ENCODE measurements at regions not wholly inside any gene's neighbourhood (a gene's known extent, or its start where the extent isn't known, plus 50 kb on each side); places are given as distances from the start of the nearest gene placed in this dataset.

DNA sequence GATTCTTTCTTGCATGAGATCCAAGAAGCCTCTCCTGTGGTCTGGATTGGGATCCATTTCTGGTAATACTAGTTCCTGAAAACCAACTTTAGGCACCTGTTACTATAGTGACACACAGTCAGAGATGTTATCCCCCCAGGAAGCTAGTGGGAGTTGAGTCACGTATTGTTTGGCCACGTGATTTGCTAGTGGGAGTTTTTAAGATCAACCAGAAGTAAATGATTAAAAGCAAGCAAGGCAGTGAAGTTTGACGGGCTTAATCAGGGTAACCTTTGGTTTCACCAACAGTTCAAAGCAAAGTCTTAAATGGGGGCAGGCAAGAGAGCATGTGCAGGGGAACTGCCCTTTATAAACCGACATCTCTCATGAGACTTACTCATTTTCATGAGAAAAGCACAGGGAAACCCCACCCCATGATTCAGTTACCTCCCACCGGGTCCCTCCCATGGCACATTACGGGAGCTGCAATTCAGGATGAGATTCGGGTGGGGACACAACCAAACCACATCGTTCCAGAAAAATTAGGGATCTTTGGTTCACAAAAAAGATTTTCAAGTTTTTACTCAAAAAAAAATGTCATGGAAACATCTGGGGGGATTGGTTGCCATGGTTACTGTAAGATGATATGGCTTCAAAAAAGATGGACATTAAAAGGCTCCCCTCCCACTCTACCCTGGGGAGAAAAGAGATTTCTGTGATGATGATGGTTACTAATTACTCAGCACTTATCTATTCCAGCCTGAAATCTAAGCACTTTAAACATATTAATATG lies 483.1 kb upstream of the ERCC4 start:
- Histone ChIP-seq H2BK15ac (ENCODE audit: low read depth, low read length) (no peak overlapping the region), H2BK20ac (ENCODE audit: low read depth, low read length, poor library complexity, severe bottlenecking) (no peak overlapping the region), H2BK120ac (ENCODE audit: low read depth, low read length, poor library complexity, severe bottlenecking) (no peak overlapping the region), H2AK5ac (ENCODE audit: insufficient read length, low read length) (no peak overlapping the region), H3T11ph (ENCODE audit: low read length) (no peak overlapping the region), H3K79me2 (ENCODE audit: insufficient read depth, low read length) (no peaks in the 10 kb centered on the region; the same call in 1 of the 2 replicates), H3K27me3 (ENCODE audit: insufficient read depth, low read length) (no peaks in the 10 kb centered on the region), H4K8ac (replicated peaks; ENCODE audit: insufficient read length, low read depth, low read length) (no peak overlapping the region), H3K14ac (ENCODE audit: insufficient read depth, low read length) (no peak overlapping the region), H3K4ac (ENCODE audit: low read depth, low read length) (no peak overlapping the region), H4K91ac (ENCODE audit: insufficient read length, low read depth, low read length) (no peak overlapping the region), H3K18ac (ENCODE audit: insufficient read length, low read depth, low read length) (no peak overlapping the region), H3K23ac (ENCODE audit: insufficient read length, low read depth, low read length) (no peak overlapping the region), H4K20me1 (ENCODE audit: control insufficient read depth, insufficient read depth, insufficient read length) (no peaks in the 10 kb centered on the region), H2BK5ac (ENCODE audit: insufficient read length, low read length) (no peak overlapping the region), H3K9me3 (ENCODE audit: control insufficient read depth, low read depth, low read length) (no peaks in the 10 kb centered on the region), H3K56ac (ENCODE audit: insufficient read length, low read depth, low read length) (no peak overlapping the region), H3K4me1 (ENCODE audit: insufficient read depth, low read length) (peaks cover 3% of the 10 kb centered on the region; the same call in 1 of the 2 replicates), H3K23me2 (ENCODE audit: insufficient read length, low read depth, low read length, poor library complexity, severe bottlenecking) (no peaks in the 10 kb centered on the region), H3K4me2 (ENCODE audit: insufficient read depth, insufficient read length, low read length) (no peak overlapping the region), H3K27ac (ENCODE audit: insufficient read length, low read depth, low read length) (no peak overlapping the region), H4K5ac (ENCODE audit: insufficient read length, low read depth, low read length) (no peak overlapping the region), H2BK12ac (ENCODE audit: insufficient read length, low read depth, low read length) (no peak overlapping the region), H3K79me1 (ENCODE audit: insufficient read depth, low read depth, low read length, poor library complexity, severe bottlenecking) (no peaks in the 10 kb centered on the region), H2AFZ (ENCODE audit: low read length) (no peak overlapping the region), H3K9ac (ENCODE audit: extremely low read depth, insufficient read length, low read length) (no peak overlapping the region)
- no peak overlapping the region; a peak in 1 of 7 replicates for H3K27ac Mint-ChIP-seq
- no peak overlapping the region for H3K4me3 Mint-ChIP-seq
- H3K4me1 Mint-ChIP-seq, result peaks cover 31 to 44% of the 10 kb centered on the region in 2 experiments
- H3K36me3 Mint-ChIP-seq (ENCODE audit: insufficient read depth in 1 of 3, low read depth in 3 of 3), result peaks cover 0 to 2% (median 0%) of the 10 kb centered on the region in 3 experiments; a peak in 4 of 7 replicates
- no peak for DNase-seq
- WGBS (ENCODE audit: extremely low coverage, insufficient read length, low lambda C conversion rate), result no CpG with 5 or more reads among the region's 8 CpGs
- no peaks in the 10 kb centered on the region for H3K27me3 Mint-ChIP-seq (ENCODE audit: low read depth)
- TF ChIP-seq, protein P1, sequence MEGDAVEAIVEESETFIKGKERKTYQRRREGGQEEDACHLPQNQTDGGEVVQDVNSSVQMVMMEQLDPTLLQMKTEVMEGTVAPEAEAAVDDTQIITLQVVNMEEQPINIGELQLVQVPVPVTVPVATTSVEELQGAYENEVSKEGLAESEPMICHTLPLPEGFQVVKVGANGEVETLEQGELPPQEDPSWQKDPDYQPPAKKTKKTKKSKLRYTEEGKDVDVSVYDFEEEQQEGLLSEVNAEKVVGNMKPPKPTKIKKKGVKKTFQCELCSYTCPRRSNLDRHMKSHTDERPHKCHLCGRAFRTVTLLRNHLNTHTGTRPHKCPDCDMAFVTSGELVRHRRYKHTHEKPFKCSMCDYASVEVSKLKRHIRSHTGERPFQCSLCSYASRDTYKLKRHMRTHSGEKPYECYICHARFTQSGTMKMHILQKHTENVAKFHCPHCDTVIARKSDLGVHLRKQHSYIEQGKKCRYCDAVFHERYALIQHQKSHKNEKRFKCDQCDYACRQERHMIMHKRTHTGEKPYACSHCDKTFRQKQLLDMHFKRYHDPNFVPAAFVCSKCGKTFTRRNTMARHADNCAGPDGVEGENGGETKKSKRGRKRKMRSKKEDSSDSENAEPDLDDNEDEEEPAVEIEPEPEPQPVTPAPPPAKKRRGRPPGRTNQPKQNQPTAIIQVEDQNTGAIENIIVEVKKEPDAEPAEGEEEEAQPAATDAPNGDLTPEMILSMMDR (conservative IDR thresholded peaks at IDR 0.05), result no peak
- peaks cover 0 to 5% of the 10 kb centered on the region in 2 experiments for H3K9me3 Mint-ChIP-seq
